ENCODE measurements at regions not wholly inside any gene's neighbourhood (a gene's known extent, or its start where the extent isn't known, plus 50 kb on each side); places are given as distances from the start of the nearest gene placed in this dataset.

DNA sequence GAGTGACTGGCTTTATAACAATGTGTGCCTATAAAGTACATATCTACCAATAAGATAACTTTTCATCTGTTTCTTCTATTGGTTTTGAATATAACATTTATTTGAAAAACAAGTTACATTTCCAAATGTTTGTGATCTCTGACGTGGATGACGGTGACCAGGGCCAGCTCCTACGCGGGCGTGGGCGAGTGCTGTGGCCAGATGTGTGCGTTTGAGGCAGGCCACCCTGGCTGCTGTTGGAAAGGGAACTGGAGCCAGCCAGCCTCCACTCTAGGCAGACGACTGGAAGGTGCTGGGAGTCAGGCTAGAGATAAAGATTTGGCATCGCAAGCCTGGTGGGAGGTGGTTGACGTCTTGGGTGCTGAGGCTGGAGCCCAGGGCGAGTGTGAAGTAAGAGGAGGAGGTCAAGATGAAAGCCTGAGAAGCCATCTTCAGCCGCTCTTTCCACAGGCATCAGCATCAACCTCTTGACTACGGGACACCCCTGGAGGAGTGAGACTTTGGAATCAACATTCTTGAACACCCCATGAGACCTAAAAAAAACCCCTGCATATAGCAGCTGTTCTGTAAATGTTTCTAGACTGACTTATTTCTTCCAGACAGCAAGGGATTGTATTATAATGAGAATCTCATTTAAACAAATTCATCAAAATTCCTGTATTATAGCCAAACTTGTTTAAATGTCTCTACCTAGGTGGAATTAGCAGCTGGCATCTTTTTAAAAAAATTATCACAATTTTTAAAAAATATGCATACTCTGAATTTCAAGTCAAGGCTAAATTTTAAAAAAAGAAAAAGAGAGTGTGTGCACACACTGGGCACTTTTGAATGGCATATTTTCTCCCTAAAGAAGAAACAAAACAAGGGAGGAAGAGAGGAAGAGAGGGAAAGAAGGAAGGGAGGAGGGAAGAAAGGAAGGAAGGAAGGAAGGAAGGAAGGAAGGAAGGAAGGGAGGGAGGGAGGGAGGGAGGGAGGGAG, 112.5 kb upstream of the SLC44A3 start:
- no peak for DNase-seq

GRCh38 chr1:94702442-94702815, 117.7 kb upstream of the SLC44A3 start:
- DNase-seq, result no peak

DNA sequence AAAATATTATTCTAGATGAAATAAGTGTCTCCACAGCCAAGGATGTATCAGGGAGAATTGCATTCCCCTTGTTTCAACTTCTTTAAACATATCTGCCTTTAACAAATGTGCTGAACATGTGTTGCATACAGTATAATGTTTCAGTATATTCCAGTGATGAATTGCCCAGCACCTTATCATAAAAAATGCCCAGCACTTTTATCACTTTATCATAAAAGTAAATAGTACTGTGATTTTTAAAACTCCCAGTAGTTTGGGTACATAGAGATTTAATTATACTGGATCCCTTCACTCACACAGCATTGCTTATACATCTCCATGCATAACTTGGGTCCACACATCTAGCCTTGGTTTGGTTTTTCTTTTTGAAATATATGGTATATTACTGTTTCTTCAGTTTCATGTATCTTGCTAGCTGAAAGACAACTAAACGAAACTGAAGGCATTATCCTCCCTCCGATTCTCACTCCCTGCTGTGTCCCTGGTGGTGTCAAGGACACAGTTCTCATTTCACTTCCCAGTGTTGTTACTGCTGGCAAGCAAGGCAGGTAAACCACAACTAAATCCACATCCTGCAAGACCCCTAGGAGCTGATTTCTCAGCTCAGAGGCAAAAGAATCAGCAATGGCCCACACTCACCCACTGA, 118.2 kb upstream of the SLC44A3 start:
- no peak for DNase-seq

- no peak for DNase-seq
Measured at GRCh38 chr1:94698759-94699502, 121.2 kb upstream of the SLC44A3 start.

GRCh38 chr1:94698356-94698755, 121.8 kb upstream of the SLC44A3 start:
- DNase-seq, result no peak

GRCh38 chr1:94697839-94698238, 122.3 kb upstream of the SLC44A3 start:
- DNase-seq, result no peak

GRCh38 chr1:94694226-94694915, 125.8 kb upstream of the SLC44A3 start:
- no peak for DNase-seq

- no peak for DNase-seq
Measured at GRCh38 chr1:94693435-94693834, 126.7 kb upstream of the SLC44A3 start.

DNA sequence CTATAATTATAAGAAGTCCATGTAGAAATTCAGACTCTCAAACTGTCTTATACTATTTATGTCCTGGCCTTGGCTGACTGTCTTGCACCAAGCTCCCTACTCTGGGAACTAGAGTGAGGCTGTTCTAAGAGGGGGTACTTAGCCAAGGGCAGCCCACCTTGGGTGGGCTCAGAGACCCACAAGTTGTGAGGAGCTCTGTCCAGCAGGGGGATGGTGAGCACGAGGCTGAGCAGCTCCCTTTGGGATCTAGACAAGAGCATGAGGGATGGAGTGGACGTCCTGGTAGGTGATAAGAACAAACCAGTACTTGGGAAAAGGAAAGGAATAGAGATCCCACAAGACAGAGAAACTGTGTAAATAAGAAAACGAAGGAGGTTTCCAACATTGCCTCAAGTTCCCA, 127.1 kb upstream of the SLC44A3 start:
- no peak for DNase-seq

DNA sequence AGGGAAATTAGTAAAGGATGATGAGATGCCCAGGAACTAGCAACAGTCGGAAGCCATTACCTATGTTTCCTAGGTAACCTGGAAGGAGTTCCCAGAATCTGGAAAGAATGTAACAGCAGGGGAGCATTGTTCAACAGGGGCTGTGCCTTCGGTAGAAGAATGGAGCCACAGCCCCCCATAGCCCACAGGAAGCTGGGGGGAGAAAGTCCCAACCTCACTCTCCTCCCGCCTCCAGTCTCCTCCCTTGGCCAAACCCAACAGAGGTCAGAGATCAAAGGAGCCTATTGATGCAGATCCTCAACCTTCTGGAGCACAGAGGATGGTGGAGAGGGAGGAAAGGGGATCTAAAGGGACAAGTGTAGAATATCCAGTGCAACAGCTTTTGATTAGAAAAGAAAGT, 131.5 kb upstream of the SLC44A3 start:
- DNase-seq, result no peak

GRCh38 chr1:94686882-94687281, 133.3 kb upstream of the SLC44A3 start:
- DNase-seq, result no peak

GRCh38 chr1:94684690-94685250, 135.4 kb upstream of the SLC44A3 start:
- no peak for DNase-seq

DNA sequence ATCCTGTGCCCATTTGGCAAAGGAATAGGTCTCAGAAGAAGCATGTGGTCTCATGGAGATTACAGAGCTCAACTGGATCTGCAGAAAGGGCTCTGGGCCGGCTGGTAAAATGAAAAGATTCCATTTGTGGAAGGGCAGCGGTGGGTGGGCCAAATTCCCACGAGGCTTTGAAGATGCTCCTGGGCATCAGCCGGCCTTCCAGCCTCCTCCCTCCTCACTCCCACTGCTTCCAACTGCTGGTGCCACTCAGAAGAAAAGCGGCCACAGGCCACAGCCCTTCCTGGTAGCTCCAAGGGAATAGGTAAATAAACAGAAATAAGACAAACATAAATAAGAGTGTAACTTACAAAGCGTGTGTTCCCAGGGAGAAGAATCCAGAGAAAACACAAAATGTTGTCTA, 136.3 kb upstream of the SLC44A3 start:
- no peak for DNase-seq

DNA sequence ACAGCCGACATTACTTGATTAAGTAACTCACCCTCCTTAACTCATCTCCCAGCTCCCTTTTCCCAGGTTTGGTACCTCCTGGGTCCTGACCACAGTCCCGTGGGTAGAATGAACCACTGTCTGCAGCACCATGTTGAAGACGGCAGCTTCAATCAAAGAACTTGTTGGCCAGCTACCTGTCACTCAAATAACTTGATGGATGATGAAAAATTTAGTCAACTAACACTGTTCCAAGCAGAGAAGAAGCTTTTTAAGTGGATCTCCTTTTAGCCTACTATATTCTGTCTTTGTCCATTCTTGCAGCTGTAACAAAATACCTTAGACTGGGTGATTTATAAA, 138.4 kb upstream of the F3 start:
- DNase-seq, result no peak

- no peak for DNase-seq
Measured at GRCh38 chr1:94679332-94680038, 137.9 kb upstream of the F3 start.

GRCh38 chr1:94678202-94678848, 136.8 kb upstream of the F3 start:
- no peak for DNase-seq

DNA sequence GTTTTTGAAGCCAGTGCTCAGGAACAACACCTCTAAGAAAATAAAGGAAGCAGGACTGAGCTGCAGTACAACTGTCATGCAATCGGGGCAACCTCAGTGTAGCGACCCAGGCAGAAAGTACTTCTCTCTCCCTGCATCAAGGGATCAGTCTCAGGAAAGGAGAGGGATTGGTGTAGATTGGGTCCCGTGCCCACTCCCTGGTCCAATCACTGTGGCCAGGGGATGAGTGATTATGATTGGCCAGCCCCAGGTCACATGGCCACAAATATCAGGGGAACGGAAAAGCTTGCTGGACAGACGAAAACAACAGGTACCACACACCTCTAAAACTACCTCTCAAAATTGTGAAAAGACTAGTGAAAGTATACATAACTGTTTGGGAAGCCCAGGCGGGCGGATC, 136.2 kb upstream of the F3 start:
- DNase-seq, result no peak

GRCh38 chr1:94677087-94677486, 135.5 kb upstream of the F3 start:
- DNase-seq, result no peak

DNA sequence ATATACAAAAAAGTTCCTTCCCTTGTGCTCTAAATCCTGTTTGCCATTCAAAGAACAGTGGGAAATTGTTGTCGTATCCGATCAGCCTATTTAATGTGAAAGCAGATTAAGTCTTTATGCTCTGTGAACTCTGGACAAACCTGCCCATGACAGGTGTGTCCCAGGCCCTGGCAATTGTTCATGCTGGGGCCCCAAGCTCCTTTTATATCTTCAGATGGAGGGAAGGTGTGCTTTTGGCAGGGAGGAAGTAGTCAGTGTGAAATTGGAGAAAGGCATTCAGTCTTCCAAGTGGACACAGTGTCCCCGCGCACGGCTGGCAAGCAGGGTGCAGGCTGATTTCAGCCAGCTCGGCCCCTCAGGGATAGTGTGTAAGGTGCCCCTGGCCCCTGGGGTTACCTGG, 135.1 kb upstream of the F3 start:
- no peak for DNase-seq

DNA sequence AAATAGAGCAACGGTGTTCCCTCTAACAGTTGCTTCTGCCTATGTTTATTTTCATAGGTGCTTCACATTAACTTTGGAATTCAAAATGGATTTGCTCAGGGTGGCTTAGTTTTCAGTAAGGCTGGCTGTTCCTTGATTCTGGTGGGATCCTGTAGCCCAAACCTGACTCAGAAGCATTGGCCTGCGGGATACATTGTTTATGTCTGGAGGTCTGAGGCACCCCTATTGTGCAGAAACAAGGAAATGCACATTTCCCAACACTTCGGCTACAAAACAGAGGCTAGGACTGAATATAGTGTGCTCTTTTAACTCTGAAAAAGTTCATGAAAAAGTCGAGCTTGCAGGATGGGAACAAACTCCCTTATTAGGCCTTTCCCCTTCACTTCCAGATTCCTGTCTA, 133.8 kb upstream of the F3 start:
- DNase-seq, result no peak

DNA sequence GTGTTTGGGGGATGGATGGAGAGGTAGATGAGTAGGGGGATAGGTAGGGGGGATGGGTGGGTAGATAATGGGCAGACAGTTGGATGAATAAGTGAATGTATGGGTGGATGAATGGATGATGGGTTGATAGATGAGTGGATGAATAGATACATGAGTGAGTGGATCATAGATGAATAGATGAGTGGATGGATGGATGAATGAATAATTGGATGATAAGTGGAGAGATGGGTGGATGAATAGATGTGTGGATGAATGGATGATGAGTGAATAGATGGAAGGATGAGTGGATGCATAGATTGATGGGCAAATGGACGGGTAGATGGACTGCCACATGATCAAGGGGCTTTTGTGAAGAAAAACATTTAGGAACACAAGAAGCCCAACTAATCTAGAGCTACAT, 133.3 kb upstream of the F3 start:
- no peak for DNase-seq

DNA sequence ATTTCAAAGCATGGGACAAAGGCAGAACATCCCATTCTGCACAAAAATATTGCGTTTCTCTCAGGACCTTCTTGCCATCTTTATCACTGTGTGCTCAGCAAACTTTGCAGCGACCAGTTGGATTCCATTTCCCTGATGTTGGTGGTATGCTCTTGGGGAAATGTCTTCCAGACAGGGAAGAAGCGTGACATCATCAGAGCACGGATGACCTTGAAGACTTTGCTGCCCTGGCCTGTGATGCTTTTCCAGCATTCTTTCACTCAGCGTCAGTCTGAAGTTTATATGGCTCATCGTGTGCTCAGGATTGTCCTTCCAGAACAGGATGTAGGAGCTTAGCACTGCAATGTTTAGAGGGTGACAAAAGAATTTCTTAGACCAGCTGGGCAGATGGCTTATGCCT, 131.4 kb upstream of the F3 start:
- DNase-seq, result no peak
